Transverse colon (tissue), 3 donors: ENCODE measurements at regions not wholly inside any gene's neighbourhood (a gene's known extent, or its start where the extent isn't known, plus 50 kb on each side); places are given as distances from the start of the nearest gene placed in this dataset.

ENCODE experiments used
- POLR2A ChIP-seq: fragments of 450-650 bp; IDR thresholded peaks from one replicate; pipeline ENCODE4 v1.6.1; 2016; ENCODE audit warnings: antibody characterized with exemption, mild to moderate bottlenecking, moderate library complexity
- POLR2AphosphoS5 ChIP-seq, 3 donors: sonication (generic); formaldehyde crosslinking; IDR thresholded peaks; one replicate each; pipeline ENCODE4 v1.6.1; 2016; ENCODE audit warnings: antibody characterized with exemption in 3 of 3

DNA sequence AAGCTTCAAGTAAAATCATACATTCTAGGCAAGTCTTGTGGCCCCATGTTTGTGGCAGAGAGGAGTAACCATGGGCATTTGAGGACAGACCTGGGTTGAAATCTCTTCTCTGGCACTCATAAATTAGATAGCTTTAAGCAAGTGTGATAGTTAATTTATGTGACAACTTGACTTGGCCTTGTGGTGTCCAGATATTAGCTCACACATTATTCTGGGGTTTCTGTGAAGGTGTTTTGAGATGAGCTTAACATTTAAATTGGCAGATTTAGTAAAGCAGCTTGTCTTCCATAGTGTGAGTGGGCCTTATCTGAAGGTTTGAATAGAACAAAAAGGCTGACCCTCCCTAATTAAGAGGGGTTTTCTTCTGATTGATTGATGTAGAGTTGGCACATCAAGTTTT, 161.4 kb upstream of the SPRY2 start:
- TF ChIP-seq POLR2A = no peak
- no peak for TF ChIP-seq POLR2AphosphoS5 (IDR thresholded peaks at IDR 0.05)
